Sigmoid colon (tissue), 6 donors: ENCODE measurements at regions not wholly inside any gene's neighbourhood (a gene's known extent, or its start where the extent isn't known, plus 50 kb on each side); places are given as distances from the start of the nearest gene placed in this dataset.

Source experiments
- DNase-seq: peaks from one replicate; pipeline ENCODE4 v3.0.0-alpha.2; 2019
- H3K27ac ChIP-seq, 4 donors: fragments of 200-600 bp; sonication (generic); one replicate each; pipeline ENCODE4 v1.5.1; 2016 to 2019; ENCODE audit warnings: mild to moderate bottlenecking in 1 of 4
- H3K27me3 ChIP-seq, 3 donors: fragments of 200-600 bp; sonication (generic); one replicate each; pipeline ENCODE4 v1.5.1; 2019; ENCODE audit warnings: mild to moderate bottlenecking in 1 of 3
- H3K36me3 ChIP-seq, 4 donors: fragments of 200-600 bp; sonication (generic); one replicate each; pipeline ENCODE4 v1.5.1; 2016 to 2019
- H3K4me1 ChIP-seq, 4 donors: fragments of 200-600 bp; sonication (generic); one replicate each; pipeline ENCODE4 v1.5.1; 2017 to 2019
- H3K4me3 ChIP-seq, 4 donors: fragments of 200-600 bp; sonication (generic); one replicate each; pipeline ENCODE4 v1.5.1; 2017 to 2019; ENCODE audit warnings: mild to moderate bottlenecking in 2 of 4, moderate library complexity in 1 of 4
- H3K9me3 ChIP-seq, 4 donors: fragments of 200-600 bp in 3 of 4; sonication (generic) in 3 of 4; one replicate each; pipeline versions ENCODE4 v1.5.1 to v1.6.1; 2013 to 2019
- WGBS, 2 donors: extraction: QIAGEN DNeasy Blood & Tissue Kit; methylation state at CpG; one replicate each; pipeline ENCODE4 v1.1.7; 2013; 5-methylcytosine and 5-hydroxymethylcytosine counted together
- intact Hi-C: fragments of 100-400 bp; cut with DNase I; formaldehyde crosslinking; loops from one replicate; pipeline ENCODE4 v1.15.1; 2023
- TF ChIP-seq, protein P1 (sequence below), 4 experiments: fragments of 450-650 bp in 3 of 4; fragments of 200-600 bp in 1 of 4; IDR thresholded peaks; one replicate each; pipeline ENCODE4 v1.5.1; 2016 to 2019; ENCODE audit warnings: antibody characterized with exemption in 4 of 4, mild to moderate bottlenecking in 3 of 4, moderate library complexity in 2 of 4
- donor health status: healthy with polysubstance abuse.
- donor health status: healthy.

DNA sequence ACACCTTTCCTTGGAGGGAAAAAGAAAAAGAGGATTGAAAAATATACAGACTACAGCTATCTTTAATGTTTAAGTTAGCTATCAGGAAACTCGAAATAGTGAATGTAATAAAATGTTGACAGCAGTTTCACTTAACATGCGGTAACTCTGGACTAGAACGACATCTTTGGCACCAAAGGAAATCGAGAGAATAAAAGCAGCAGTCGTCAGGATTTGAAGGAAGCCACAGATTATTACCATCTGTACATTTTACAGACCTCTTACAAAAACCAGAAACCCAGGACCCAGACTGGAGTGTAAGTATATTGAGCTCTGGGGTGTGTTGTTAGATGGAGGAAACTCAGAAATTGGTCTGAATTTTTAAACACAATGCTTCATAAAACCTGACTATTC is 51.6 kb upstream of the STOX2 start:
- peaks cover 0 to 15% (median 2%) of the 10 kb centered on the region in 4 donors for H3K4me1 ChIP-seq
- TF ChIP-seq, protein P1, sequence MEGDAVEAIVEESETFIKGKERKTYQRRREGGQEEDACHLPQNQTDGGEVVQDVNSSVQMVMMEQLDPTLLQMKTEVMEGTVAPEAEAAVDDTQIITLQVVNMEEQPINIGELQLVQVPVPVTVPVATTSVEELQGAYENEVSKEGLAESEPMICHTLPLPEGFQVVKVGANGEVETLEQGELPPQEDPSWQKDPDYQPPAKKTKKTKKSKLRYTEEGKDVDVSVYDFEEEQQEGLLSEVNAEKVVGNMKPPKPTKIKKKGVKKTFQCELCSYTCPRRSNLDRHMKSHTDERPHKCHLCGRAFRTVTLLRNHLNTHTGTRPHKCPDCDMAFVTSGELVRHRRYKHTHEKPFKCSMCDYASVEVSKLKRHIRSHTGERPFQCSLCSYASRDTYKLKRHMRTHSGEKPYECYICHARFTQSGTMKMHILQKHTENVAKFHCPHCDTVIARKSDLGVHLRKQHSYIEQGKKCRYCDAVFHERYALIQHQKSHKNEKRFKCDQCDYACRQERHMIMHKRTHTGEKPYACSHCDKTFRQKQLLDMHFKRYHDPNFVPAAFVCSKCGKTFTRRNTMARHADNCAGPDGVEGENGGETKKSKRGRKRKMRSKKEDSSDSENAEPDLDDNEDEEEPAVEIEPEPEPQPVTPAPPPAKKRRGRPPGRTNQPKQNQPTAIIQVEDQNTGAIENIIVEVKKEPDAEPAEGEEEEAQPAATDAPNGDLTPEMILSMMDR (IDR thresholded peaks at IDR 0.05) = no peak
- H3K4me3 ChIP-seq = no peak overlapping the region
- DNase-seq = no peak
- no peaks in the 10 kb centered on the region for H3K36me3 ChIP-seq
- WGBS, 2 donors = 27 to 53% methylated on average over 5 of the region's 5 CpGs
- H3K9me3 ChIP-seq = no peaks in the 10 kb centered on the region
- H3K27me3 ChIP-seq = peaks cover 0 to 6% (median 0%) of the 10 kb centered on the region in 3 donors
- no peak overlapping the region for H3K27ac ChIP-seq
- intact Hi-C loops = no loop called here
